ENCODE measurements at regions not wholly inside any gene's neighbourhood (a gene's known extent, or its start where the extent isn't known, plus 50 kb on each side); places are given as distances from the start of the nearest gene placed in this dataset.
"Not testable (repeated sequence)": the region's sequence is repeated elsewhere in the genome, so short reads cannot be mapped to it uniquely, and the experiment has no call there.

- no peak for DNase-seq (ENCODE audit: low read depth)
These were observed 593.0 kb downstream of the UQCRFS1 start for GRCh38 chr19:28619816-28620429.

GRCh38 chr19:28618504-28618903, 594.4 kb downstream of the UQCRFS1 start:
- no peak for DNase-seq (ENCODE audit: low read depth)

- DNase-seq (ENCODE audit: low read depth) = no peak
These were observed 597.0 kb downstream of the UQCRFS1 start for GRCh38 chr19:28615966-28616365.

GRCh38 chr19:28615546-28615916, 597.4 kb downstream of the UQCRFS1 start:
- no peak for DNase-seq (ENCODE audit: low read depth)

- DNase-seq (ENCODE audit: low read depth) = no peak
These were observed 598.1 kb downstream of the UQCRFS1 start for GRCh38 chr19:28614634-28615545.

GRCh38 chr19:28612275-28612769, 600.6 kb downstream of the UQCRFS1 start:
- DNase-seq (ENCODE audit: low read depth) = no peak

- not testable (repeated sequence) for DNase-seq (ENCODE audit: low read depth)
These were observed 601.6 kb downstream of the UQCRFS1 start for GRCh38 chr19:28611227-28611914.

- DNase-seq (ENCODE audit: low read depth) = no peak
These were observed 602.2 kb downstream of the UQCRFS1 start for GRCh38 chr19:28610731-28611130.

- DNase-seq (ENCODE audit: low read depth) = no peak
These were observed 603.0 kb downstream of the UQCRFS1 start for GRCh38 chr19:28609944-28610343.

- no peak for DNase-seq (ENCODE audit: low read depth)
These were observed 603.7 kb downstream of the UQCRFS1 start for GRCh38 chr19:28609091-28609755.

GRCh38 chr19:28608292-28608691, 604.7 kb downstream of the UQCRFS1 start:
- DNase-seq (ENCODE audit: low read depth) = no peak

- no peak for DNase-seq (ENCODE audit: low read depth)
These were observed 605.8 kb downstream of the UQCRFS1 start for GRCh38 chr19:28607066-28607583.

- DNase-seq (ENCODE audit: low read depth) = no peak
These were observed 606.5 kb downstream of the UQCRFS1 start for GRCh38 chr19:28606269-28607032.

GRCh38 chr19:28605501-28606268, 607.3 kb downstream of the UQCRFS1 start:
- DNase-seq (ENCODE audit: low read depth) = no peak

- no peak for DNase-seq (ENCODE audit: low read depth)
These were observed 609.5 kb downstream of the UQCRFS1 start for GRCh38 chr19:28603453-28603852.

- DNase-seq (ENCODE audit: low read depth) = no peak
These were observed 610.2 kb downstream of the UQCRFS1 start for GRCh38 chr19:28602675-28603298.

- no peak for DNase-seq (ENCODE audit: low read depth)
These were observed 611.1 kb downstream of the UQCRFS1 start for GRCh38 chr19:28601723-28602440.

- DNase-seq (ENCODE audit: low read depth) = no peak
These were observed 614.1 kb downstream of the UQCRFS1 start for GRCh38 chr19:28598861-28599260.

- DNase-seq (ENCODE audit: low read depth) = no peak
These were observed 616.3 kb downstream of the UQCRFS1 start for GRCh38 chr19:28596561-28597071.

All from stimulated activated CD8-positive, alpha-beta memory T cell treated with anti-CD3 and anti-CD28 coated beads, Interleukin-7, amount 100 ng/mL, for 24 hours (primary cell).